ENCODE measurements at regions not wholly inside any gene's neighbourhood (a gene's known extent, or its start where the extent isn't known, plus 50 kb on each side); places are given as distances from the start of the nearest gene placed in this dataset.

DNA sequence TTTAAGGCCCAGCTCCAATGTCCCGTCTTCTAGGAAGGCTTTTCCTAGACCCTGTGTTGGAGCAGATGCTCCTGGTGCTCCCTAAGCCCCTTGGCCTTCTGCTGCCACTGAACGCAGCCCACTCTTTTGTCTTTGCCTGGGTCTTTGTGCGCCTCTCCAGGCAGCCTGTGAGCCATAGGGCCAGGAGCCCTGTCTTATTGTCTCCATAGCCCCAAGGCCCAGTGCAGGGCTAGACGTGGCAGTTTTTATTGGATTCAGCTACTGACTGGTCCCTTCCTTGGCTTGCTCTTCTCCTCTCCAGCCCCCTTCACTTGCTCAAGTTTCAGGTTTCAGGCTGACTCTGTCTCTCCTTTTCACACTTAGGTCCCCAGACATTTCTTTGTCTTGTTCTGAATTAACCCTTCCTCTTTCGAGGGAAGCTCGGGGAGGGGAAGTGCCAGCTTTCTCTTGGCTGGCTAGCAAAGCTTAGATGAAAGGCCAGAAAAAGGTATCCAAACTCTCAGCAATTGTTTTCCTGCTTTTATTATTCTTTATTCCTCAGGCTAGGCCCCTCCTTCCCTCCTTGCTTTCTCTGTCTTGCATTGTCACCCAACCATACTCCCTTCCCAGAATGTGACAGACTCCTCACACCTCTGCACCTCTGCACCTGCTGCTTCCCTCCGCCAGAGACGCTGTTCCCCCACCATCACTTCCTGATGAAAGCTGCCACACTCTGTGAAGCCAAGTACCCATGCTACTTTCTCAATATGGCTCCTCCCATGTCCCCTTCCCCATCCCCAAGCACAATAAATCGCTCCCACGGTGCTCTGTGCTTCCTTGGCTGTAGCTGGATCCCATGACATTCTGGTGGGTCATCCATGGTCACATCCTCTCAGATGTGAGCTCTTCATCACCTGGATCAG, 101.6 kb upstream of the CPEB4 start:
- H3K36me3 ChIP-seq (replicated peaks in 1 of 2; ENCODE audit: insufficient read depth in 1 of 2, low read depth in 2 of 2): no peaks in the 10 kb centered on the region
- ATAC-seq (no peak), DNase-seq (peak in 1 of 4 donors; percentile 5)
- no peaks in the 10 kb centered on the region for H3K27me3 ChIP-seq
- no peaks in the 10 kb centered on the region for H3K9me3 ChIP-seq
- H3K27ac ChIP-seq: no peak overlapping the region
- no peak overlapping the region for H3K4me3 ChIP-seq
- H3K4me1 ChIP-seq: peaks cover 5% of the 10 kb centered on the region
- 88 to 91% methylated on average over 10 of the region's 10 CpGs for WGBS, 2 donors
- intact Hi-C loops (cut with DNase I): no loop called here
- TF ChIP-seq, protein P1, sequence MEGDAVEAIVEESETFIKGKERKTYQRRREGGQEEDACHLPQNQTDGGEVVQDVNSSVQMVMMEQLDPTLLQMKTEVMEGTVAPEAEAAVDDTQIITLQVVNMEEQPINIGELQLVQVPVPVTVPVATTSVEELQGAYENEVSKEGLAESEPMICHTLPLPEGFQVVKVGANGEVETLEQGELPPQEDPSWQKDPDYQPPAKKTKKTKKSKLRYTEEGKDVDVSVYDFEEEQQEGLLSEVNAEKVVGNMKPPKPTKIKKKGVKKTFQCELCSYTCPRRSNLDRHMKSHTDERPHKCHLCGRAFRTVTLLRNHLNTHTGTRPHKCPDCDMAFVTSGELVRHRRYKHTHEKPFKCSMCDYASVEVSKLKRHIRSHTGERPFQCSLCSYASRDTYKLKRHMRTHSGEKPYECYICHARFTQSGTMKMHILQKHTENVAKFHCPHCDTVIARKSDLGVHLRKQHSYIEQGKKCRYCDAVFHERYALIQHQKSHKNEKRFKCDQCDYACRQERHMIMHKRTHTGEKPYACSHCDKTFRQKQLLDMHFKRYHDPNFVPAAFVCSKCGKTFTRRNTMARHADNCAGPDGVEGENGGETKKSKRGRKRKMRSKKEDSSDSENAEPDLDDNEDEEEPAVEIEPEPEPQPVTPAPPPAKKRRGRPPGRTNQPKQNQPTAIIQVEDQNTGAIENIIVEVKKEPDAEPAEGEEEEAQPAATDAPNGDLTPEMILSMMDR (IDR thresholded peaks at IDR 0.05): no peak
- TF ChIP-seq POLR2A (IDR thresholded peaks at IDR 0.05): no peak

- 63 to 75% methylated on average over 8 to 11 of the region's 11 CpGs for WGBS, 2 donors
- H3K4me3 ChIP-seq: no peak overlapping the region
- intact Hi-C loops (cut with DNase I): no loop called here
- no peaks in the 10 kb centered on the region for H3K4me1 ChIP-seq
- H3K27me3 ChIP-seq: no peaks in the 10 kb centered on the region
- H3K36me3 ChIP-seq (replicated peaks in 1 of 2; ENCODE audit: insufficient read depth in 1 of 2, low read depth in 2 of 2): no peaks in the 10 kb centered on the region
- H3K9me3 ChIP-seq: no peaks in the 10 kb centered on the region
- peak; percentile 5 for ATAC-seq
- TF ChIP-seq, protein P1 (IDR thresholded peaks at IDR 0.05): no peak
- TF ChIP-seq POLR2A (IDR thresholded peaks at IDR 0.05): no peak
- no peak overlapping the region for H3K27ac ChIP-seq
- peak in 1 of 4 donors; percentile 13 for DNase-seq
Observed at GRCh38 chr5:173789031-173789920, 98.9 kb upstream of the CPEB4 start.

DNA sequence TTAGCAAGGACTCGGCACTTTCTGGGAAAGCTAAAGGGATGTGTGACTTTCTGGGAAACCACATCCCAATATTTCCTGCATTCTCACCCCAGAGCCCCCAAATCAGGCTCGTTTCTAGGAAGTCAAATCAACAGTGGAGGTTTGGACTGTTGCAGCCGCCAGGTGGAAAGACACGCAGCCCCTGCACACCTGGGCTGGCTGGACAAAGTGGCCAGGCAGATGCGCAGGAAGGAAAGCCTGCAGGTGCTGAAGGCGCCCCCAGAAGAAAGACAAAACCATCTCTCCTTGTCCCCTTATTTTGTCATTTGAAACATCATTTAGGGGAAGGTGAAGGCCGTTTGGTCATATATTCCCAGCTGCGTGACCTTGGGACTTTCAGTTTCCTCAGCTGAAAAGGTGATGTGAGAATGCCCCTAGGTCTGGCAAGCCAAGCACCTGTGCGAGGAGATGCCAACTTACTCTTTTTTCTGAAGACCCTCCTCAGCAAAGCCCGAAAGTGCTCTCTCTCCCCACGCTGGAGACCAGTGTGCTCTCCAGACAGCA, 97.9 kb upstream of the CPEB4 start:
- intact Hi-C loops (cut with DNase I): no loop called here
- no peak for ATAC-seq

GRCh38 chr5:173790836-173791546, 97.2 kb upstream of the CPEB4 start:
- TF ChIP-seq POLR2A (IDR thresholded peaks at IDR 0.05): no peak
- TF ChIP-seq, protein P1 (IDR thresholded peaks at IDR 0.05): no peak
- Histone ChIP-seq H3K4me3 (no peak overlapping the region), H3K36me3 (replicated peaks in 1 of 2; ENCODE audit: insufficient read depth in 1 of 2, low read depth in 2 of 2) (no peaks in the 10 kb centered on the region), H3K27ac (no peak overlapping the region), H3K27me3 (no peaks in the 10 kb centered on the region), H3K9me3 (no peaks in the 10 kb centered on the region), H3K4me1 (no peaks in the 10 kb centered on the region)
- DNase-seq: no peak
- intact Hi-C loops (cut with DNase I): no loop called here
- WGBS, 2 donors: 87 to 95% methylated on average over 7 to 13 of the region's 13 CpGs
- ATAC-seq: no peak

More for the DNA sequence above, 97.9 kb upstream of the CPEB4 start:
- Histone ChIP-seq H3K9me3 (no peaks in the 10 kb centered on the region), H3K27me3 (no peaks in the 10 kb centered on the region), H3K36me3 (replicated peaks in 1 of 2; ENCODE audit: insufficient read depth in 1 of 2, low read depth in 2 of 2) (no peaks in the 10 kb centered on the region), H3K4me3 (no peak overlapping the region), H3K4me1 (no peaks in the 10 kb centered on the region), H3K27ac (no peak overlapping the region)
- TF ChIP-seq, protein P1 (IDR thresholded peaks at IDR 0.05): no peak
- no peak for TF ChIP-seq POLR2A (IDR thresholded peaks at IDR 0.05)
- no peak for DNase-seq
- 87 to 88% methylated on average over 11 of the region's 11 CpGs for WGBS, 2 donors

All from body of pancreas (tissue), 4 donors.